IPS-18a (cell line): ENCODE measurements at regions not wholly inside any gene's neighbourhood (a gene's known extent, or its start where the extent isn't known, plus 50 kb on each side); places are given as distances from the start of the nearest gene placed in this dataset.

ENCODE experiments used
- H3K27ac ChIP-seq: one replicate; pipeline ENCODE4 v1.5.1; 2013; ENCODE audit warnings: low read length
- H3K27me3 ChIP-seq: one replicate; pipeline ENCODE4 v1.6.1; 2013; ENCODE audit warnings: mild to moderate bottlenecking, low read length; ENCODE audit not compliant: control insufficient read depth, insufficient read depth
- H3K36me3 ChIP-seq: one replicate; pipeline ENCODE4 v1.6.1; 2013; ENCODE audit warnings: low read depth, low read length; ENCODE audit not compliant: control insufficient read depth
- H3K4me1 ChIP-seq: one replicate; pipeline ENCODE4 v1.6.1; 2013; ENCODE audit warnings: low read depth, low read length; ENCODE audit not compliant: control insufficient read depth
- H3K4me3 ChIP-seq: one replicate; pipeline ENCODE4 v1.5.1; 2013; ENCODE audit warnings: low read length
- H3K9ac ChIP-seq: one replicate; pipeline ENCODE4 v1.6.1; 2013; ENCODE audit warnings: mild to moderate bottlenecking, low read length, moderate library complexity
- H3K9me3 ChIP-seq: one replicate; pipeline ENCODE4 v1.6.1; 2013; ENCODE audit warnings: low read depth, low read length; ENCODE audit not compliant: control insufficient read depth

DNA sequence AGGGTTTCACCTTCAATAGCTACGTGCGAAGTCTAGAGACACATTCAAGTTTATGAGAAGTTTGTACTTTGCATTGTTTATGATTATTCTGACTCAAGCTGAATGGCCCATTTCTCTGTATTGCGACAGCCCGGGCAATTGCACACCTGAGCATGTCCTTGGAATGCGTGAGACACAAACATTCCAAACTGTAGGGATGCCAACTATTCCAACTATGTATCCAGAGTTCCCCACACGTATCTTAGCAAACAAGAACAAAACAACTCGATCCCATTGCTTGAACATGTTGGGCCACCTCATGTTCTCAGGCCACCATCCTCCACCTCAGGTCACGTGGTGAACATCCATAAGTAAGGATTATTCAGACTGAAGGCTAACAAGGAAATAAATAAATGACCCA lies 51.4 kb upstream of the EGFR start:
- H3K9me3 ChIP-seq, result peaks cover 3% of the 10 kb centered on the region
- no peak overlapping the region for H3K27ac ChIP-seq
- no peaks in the 10 kb centered on the region for H3K4me1 ChIP-seq
- no peak overlapping the region for H3K9ac ChIP-seq
- no peaks in the 10 kb centered on the region for H3K36me3 ChIP-seq
- H3K27me3 ChIP-seq, result no peaks in the 10 kb centered on the region
- no peak overlapping the region for H3K4me3 ChIP-seq

DNA sequence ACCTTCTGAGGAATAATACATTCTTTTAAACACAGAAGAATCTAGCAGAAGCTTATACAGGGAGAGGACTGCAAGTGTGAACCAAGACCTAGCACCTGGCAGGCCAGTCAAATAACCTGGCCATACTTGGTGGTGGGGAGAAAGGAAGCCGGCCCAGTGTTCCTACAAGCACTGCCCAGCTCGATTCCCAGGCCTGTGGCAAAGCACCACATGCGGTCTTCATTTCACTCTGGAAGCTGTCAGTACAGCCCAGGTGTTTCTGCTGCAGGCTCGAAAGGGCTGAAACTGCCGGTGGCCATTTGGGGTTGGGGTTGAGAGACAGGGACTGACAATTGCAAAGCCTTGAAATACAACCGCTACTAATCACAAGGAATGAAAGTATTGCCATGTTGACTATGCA lies 50.8 kb upstream of the EGFR start:
- no peaks in the 10 kb centered on the region for H3K27me3 ChIP-seq
- H3K4me3 ChIP-seq, result no peak overlapping the region
- no peak overlapping the region for H3K9ac ChIP-seq
- H3K36me3 ChIP-seq, result no peaks in the 10 kb centered on the region
- no peaks in the 10 kb centered on the region for H3K4me1 ChIP-seq
- peaks cover 9% of the 10 kb centered on the region for H3K9me3 ChIP-seq
- H3K27ac ChIP-seq, result no peak overlapping the region
